ENCODE measurements at regions not wholly inside any gene's neighbourhood (a gene's known extent, or its start where the extent isn't known, plus 50 kb on each side); places are given as distances from the start of the nearest gene placed in this dataset.
A peak's percentile ranks its signal among the peaks of the same experiment; 100 is the strongest.
"Not testable (repeated sequence)": the region's sequence is repeated elsewhere in the genome, so short reads cannot be mapped to it uniquely, and the experiment has no call there.

- Histone ChIP-seq H3K9ac (ENCODE audit: insufficient read depth, low read length) (no peak overlapping the region), H3K4me3 (replicated peaks in 1 of 4; ENCODE audit: control extremely low read depth in 1 of 4, insufficient read depth in 1 of 4, low read depth in 3 of 4, low read length in 4 of 4) (no peak overlapping the region), H3K9me3 (ENCODE audit: control insufficient read depth, insufficient read depth, low read depth, low read length) (no peaks in the 10 kb centered on the region), H4K20me1 (ENCODE audit: control insufficient read depth, extremely low read depth, insufficient read depth, low read length) (no peaks in the 10 kb centered on the region), H3K4me2 (ENCODE audit: extremely low read depth, insufficient read depth, low read length) (no peak overlapping the region), H3K27ac (ENCODE audit: insufficient read depth, low read length) (no peak overlapping the region), H3K4me1 (ENCODE audit: control insufficient read depth, extremely low read depth, insufficient read depth, low read length) (no peaks in the 10 kb centered on the region), H3K79me2 (ENCODE audit: control insufficient read depth, insufficient read depth, low read length) (no peaks in the 10 kb centered on the region), H3K36me3 (ENCODE audit: control insufficient read depth, insufficient read depth, low read length) (no peaks in the 10 kb centered on the region), H2AFZ (ENCODE audit: low read length) (no peak overlapping the region), H3K27me3 (ENCODE audit: control insufficient read depth, insufficient read depth, low read length) (no peaks in the 10 kb centered on the region)
- TF ChIP-seq CTCF (conservative IDR thresholded peaks at IDR 0.05 in 1 of 2, IDR thresholded peaks at IDR 0.05 in 1 of 2; ENCODE audit: low read depth in 1 of 2, low read length in 2 of 2), result no peak
- no peak for TF ChIP-seq EZH2 (IDR thresholded peaks at IDR 0.05; ENCODE audit: low read length, missing control alignments)
- DNase-seq (ENCODE audit: low read depth in 2 of 2), result no peak
These were observed 735.5 kb upstream of the AUTS2 start for GRCh38 chr7:68862736-68863135.

GRCh38 chr7:68865351-68866199 is 732.7 kb upstream of the AUTS2 start:
- no peak overlapping the region for H2AFZ ChIP-seq (ENCODE audit: low read length)
- H4K20me1 ChIP-seq (ENCODE audit: control insufficient read depth, extremely low read depth, insufficient read depth, low read length), result no peaks in the 10 kb centered on the region
- no peaks in the 10 kb centered on the region for H3K27me3 ChIP-seq (ENCODE audit: control insufficient read depth, insufficient read depth, low read length)
- H3K9ac ChIP-seq (ENCODE audit: insufficient read depth, low read length), result no peak overlapping the region
- no peak overlapping the region for H3K27ac ChIP-seq (ENCODE audit: insufficient read depth, low read length)
- DNase-seq (ENCODE audit: low read depth in 2 of 2), result peak in 1 of 2 donors; percentile 70
- H3K4me1 ChIP-seq (ENCODE audit: control insufficient read depth, extremely low read depth, insufficient read depth, low read length), result no peaks in the 10 kb centered on the region
- no peak overlapping the region for H3K4me3 ChIP-seq (replicated peaks in 1 of 4; ENCODE audit: control extremely low read depth in 1 of 4, insufficient read depth in 1 of 4, low read depth in 3 of 4, low read length in 4 of 4)
- no peaks in the 10 kb centered on the region for H3K9me3 ChIP-seq (ENCODE audit: control insufficient read depth, insufficient read depth, low read depth, low read length)
- no peak for TF ChIP-seq EZH2 (IDR thresholded peaks at IDR 0.05; ENCODE audit: low read length, missing control alignments)
- no peak for TF ChIP-seq CTCF (conservative IDR thresholded peaks at IDR 0.05 in 1 of 2, IDR thresholded peaks at IDR 0.05 in 1 of 2; ENCODE audit: low read depth in 1 of 2, low read length in 2 of 2)
- no peak overlapping the region for H3K4me2 ChIP-seq (ENCODE audit: extremely low read depth, insufficient read depth, low read length)
- no peaks in the 10 kb centered on the region for H3K79me2 ChIP-seq (ENCODE audit: control insufficient read depth, insufficient read depth, low read length)
- H3K36me3 ChIP-seq (ENCODE audit: control insufficient read depth, insufficient read depth, low read length), result no peaks in the 10 kb centered on the region

DNA sequence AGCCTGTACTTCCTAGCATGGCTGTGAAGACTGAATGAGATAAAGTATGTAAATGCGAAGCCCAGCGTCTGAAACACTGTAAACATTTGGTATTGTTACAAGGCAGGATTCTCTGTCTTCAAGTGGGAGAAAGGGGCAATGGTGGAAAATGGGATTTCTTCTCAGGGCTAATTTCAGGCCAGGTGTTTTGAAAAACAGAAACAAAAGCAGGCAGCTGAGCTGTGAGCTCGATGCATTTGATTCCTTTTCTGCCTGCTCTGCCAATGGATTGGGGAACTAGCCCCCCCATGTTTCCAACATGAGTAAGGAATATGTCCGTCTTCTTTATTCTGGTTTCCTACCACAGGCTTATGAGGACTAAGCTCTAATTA is 732.1 kb upstream of the AUTS2 start:
- H3K36me3 ChIP-seq (ENCODE audit: control insufficient read depth, insufficient read depth, low read length), result no peaks in the 10 kb centered on the region
- no peak overlapping the region for H2AFZ ChIP-seq (ENCODE audit: low read length)
- DNase-seq (ENCODE audit: low read depth in 2 of 2), result no peak
- H3K4me2 ChIP-seq (ENCODE audit: extremely low read depth, insufficient read depth, low read length), result no peak overlapping the region
- no peaks in the 10 kb centered on the region for H3K27me3 ChIP-seq (ENCODE audit: control insufficient read depth, insufficient read depth, low read length)
- no peaks in the 10 kb centered on the region for H4K20me1 ChIP-seq (ENCODE audit: control insufficient read depth, extremely low read depth, insufficient read depth, low read length)
- no peak overlapping the region for H3K27ac ChIP-seq (ENCODE audit: insufficient read depth, low read length)
- no peak for TF ChIP-seq CTCF (conservative IDR thresholded peaks at IDR 0.05 in 1 of 2, IDR thresholded peaks at IDR 0.05 in 1 of 2; ENCODE audit: low read depth in 1 of 2, low read length in 2 of 2)
- no peak for TF ChIP-seq EZH2 (IDR thresholded peaks at IDR 0.05; ENCODE audit: low read length, missing control alignments)
- H3K9me3 ChIP-seq (ENCODE audit: control insufficient read depth, insufficient read depth, low read depth, low read length), result no peaks in the 10 kb centered on the region
- no peak overlapping the region for H3K9ac ChIP-seq (ENCODE audit: insufficient read depth, low read length)
- H3K79me2 ChIP-seq (ENCODE audit: control insufficient read depth, insufficient read depth, low read length), result no peaks in the 10 kb centered on the region
- no peak overlapping the region for H3K4me3 ChIP-seq (replicated peaks in 1 of 4; ENCODE audit: control extremely low read depth in 1 of 4, insufficient read depth in 1 of 4, low read depth in 3 of 4, low read length in 4 of 4)
- H3K4me1 ChIP-seq (ENCODE audit: control insufficient read depth, extremely low read depth, insufficient read depth, low read length), result no peaks in the 10 kb centered on the region

- not testable (repeated sequence) for H3K36me3 ChIP-seq (ENCODE audit: control insufficient read depth, insufficient read depth, low read length); H3K27me3 ChIP-seq (ENCODE audit: control insufficient read depth, insufficient read depth, low read length); H3K4me1 ChIP-seq (ENCODE audit: control insufficient read depth, extremely low read depth, insufficient read depth, low read length); H3K4me2 ChIP-seq (ENCODE audit: extremely low read depth, insufficient read depth, low read length); H3K27ac ChIP-seq (ENCODE audit: insufficient read depth, low read length); H4K20me1 ChIP-seq (ENCODE audit: control insufficient read depth, extremely low read depth, insufficient read depth, low read length); H3K79me2 ChIP-seq (ENCODE audit: control insufficient read depth, insufficient read depth, low read length); DNase-seq (ENCODE audit: low read depth in 2 of 2); H3K9ac ChIP-seq (ENCODE audit: insufficient read depth, low read length); H2AFZ ChIP-seq (ENCODE audit: low read length); H3K9me3 ChIP-seq (ENCODE audit: control insufficient read depth, insufficient read depth, low read depth, low read length); H3K4me3 ChIP-seq (replicated peaks in 1 of 4; ENCODE audit: control extremely low read depth in 1 of 4, insufficient read depth in 1 of 4, low read depth in 3 of 4, low read length in 4 of 4)
These were observed 731.6 kb upstream of the AUTS2 start for GRCh38 chr7:68866721-68867120.

Data from fibroblast of lung (primary cell).